HEK293 (cell line): ENCODE measurements at regions not wholly inside any gene's neighbourhood (a gene's known extent, or its start where the extent isn't known, plus 50 kb on each side); places are given as distances from the start of the nearest gene placed in this dataset.

Experiments
- BCL6B ChIP-seq: fragments of 450-650 bp; formaldehyde crosslinking; IDR thresholded peaks from 2 replicates; pipeline ENCODE4 v1.5.1; 2017; ENCODE audit warnings: missing biosample characterization, missing genetic modification characterization
- CTCF ChIP-seq: fragments of 450-650 bp; formaldehyde crosslinking; IDR thresholded peaks from 2 replicates; pipeline ENCODE4 v1.5.1; 2016; ENCODE audit warnings: missing biosample characterization, missing genetic modification characterization
- GLIS1 ChIP-seq: fragments of 450-650 bp; formaldehyde crosslinking; IDR thresholded peaks from 2 replicates; pipeline ENCODE4 v1.5.1; 2016; ENCODE audit warnings: missing biosample characterization, missing genetic modification characterization
- MYNN ChIP-seq: fragments of 450-650 bp; formaldehyde crosslinking; IDR thresholded peaks from 2 replicates; pipeline ENCODE4 v1.5.1; 2016; ENCODE audit warnings: missing biosample characterization, missing genetic modification characterization, borderline replicate concordance
- ZBTB44 ChIP-seq: fragments of 450-650 bp; IDR thresholded peaks from 2 replicates; pipeline ENCODE4 v1.5.1; 2018; ENCODE audit warnings: missing biosample characterization, mild to moderate bottlenecking, missing genetic modification characterization
- ZNF548 ChIP-seq: fragments of 450-650 bp; formaldehyde crosslinking; IDR thresholded peaks from 2 replicates; pipeline ENCODE4 v1.5.1; 2016; ENCODE audit warnings: missing biosample characterization, missing genetic modification characterization
- ZNF645 ChIP-seq: fragments of 450-650 bp; formaldehyde crosslinking; IDR thresholded peaks from 2 replicates; pipeline ENCODE4; 2016; ENCODE audit warnings: missing biosample characterization, missing genetic modification characterization
- TF ChIP-seq, protein P1 (sequence below): fragments of 450-650 bp; formaldehyde crosslinking; optimal IDR thresholded peaks from 2 replicates; pipeline ENCODE3; 2016; ENCODE audit warnings: missing biosample characterization, mild to moderate bottlenecking, missing genetic modification characterization

DNA sequence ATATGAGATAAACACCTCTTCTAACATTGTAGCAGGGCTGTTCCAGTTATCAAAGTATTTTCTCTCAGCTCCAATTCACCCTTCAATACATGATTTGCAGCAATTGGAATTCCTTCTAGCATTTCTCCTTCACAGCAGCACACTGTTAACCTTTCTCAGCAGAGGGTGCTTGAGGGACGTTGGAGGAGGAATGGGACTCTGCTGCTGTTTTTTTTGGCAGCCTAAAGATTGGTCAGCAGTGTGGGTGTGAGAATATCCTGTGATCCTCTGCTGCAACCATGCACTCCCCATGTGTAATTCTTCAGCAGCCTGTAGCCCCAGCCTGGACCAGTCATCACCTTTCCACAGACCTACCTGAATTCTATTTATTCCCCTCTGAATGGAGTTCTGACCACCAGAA lies 1708.9 kb upstream of the CELF4 start:
- TF ChIP-seq CTCF (tag by site-specific recombination) = no peak
- TF ChIP-seq, protein P1, sequence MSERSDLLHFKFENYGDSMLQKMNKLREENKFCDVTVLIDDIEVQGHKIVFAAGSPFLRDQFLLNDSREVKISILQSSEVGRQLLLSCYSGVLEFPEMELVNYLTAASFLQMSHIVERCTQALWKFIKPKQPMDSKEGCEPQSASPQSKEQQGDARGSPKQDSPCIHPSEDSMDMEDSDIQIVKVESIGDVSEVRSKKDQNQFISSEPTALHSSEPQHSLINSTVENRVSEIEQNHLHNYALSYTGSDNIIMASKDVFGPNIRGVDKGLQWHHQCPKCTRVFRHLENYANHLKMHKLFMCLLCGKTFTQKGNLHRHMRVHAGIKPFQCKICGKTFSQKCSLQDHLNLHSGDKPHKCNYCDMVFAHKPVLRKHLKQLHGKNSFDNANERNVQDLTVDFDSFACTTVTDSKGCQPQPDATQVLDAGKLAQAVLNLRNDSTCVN = no peak
- TF ChIP-seq BCL6B (tag by site-specific recombination) = no peak
- no peak for TF ChIP-seq MYNN
- TF ChIP-seq GLIS1 = no peak
- no peak for TF ChIP-seq ZBTB44 (tag by site-specific recombination)
- no peak for TF ChIP-seq ZNF645 (tag by site-specific recombination)
- no peak for TF ChIP-seq ZNF548 (tag by site-specific recombination)
